GM18502 (cell line): ENCODE measurements at regions not wholly inside any gene's neighbourhood (a gene's known extent, or its start where the extent isn't known, plus 50 kb on each side); places are given as distances from the start of the nearest gene placed in this dataset.

Experiments used
- ATAC-seq: cut with Tn5 transposase; IDR thresholded peaks from one replicate; pipeline ENCODE4 v1.9.1; 2021; ENCODE audit warnings: mild to moderate bottlenecking; ENCODE audit not compliant: unreplicated experiment, poor library complexity

DNA sequence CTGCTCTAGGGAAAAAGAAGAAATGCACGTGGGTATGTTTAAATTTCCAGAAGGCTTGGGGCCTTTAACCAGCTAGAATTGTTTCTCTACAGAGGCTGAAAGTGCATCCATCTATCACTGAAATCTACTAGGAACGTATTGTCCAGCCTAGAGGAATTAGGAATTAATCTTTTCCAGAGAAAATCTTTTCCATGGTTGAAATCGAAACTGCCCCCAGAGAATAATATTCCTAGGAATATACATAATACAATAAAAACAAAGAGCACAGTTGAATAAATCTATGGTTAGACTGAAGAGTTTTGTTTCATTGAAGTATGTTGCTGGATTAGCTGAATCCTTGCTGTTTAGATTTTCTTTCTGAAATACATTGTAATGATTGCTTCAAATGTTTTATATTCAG lies 378.5 kb downstream of the PLK2 start:
- no peak for ATAC-seq

DNA sequence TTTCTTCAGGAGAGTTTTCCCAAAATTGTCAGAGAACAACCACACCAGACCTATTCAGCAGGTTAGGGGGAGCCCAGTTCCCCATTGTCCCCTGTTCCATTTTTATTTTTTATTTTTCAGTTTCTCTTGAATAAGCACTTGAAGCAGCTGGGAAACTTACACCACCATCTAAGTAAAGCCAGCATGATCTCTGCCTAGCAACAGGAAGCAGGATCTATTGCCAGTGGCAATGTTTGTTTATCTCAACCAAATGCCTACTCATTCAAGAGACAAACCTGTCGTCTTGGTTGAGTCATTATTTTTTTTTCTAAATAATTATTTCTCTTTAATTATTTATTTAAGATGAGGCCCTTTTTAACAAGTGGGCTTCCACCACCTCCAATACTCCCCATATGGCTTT lies 379.3 kb downstream of the PLK2 start:
- ATAC-seq = no peak

DNA sequence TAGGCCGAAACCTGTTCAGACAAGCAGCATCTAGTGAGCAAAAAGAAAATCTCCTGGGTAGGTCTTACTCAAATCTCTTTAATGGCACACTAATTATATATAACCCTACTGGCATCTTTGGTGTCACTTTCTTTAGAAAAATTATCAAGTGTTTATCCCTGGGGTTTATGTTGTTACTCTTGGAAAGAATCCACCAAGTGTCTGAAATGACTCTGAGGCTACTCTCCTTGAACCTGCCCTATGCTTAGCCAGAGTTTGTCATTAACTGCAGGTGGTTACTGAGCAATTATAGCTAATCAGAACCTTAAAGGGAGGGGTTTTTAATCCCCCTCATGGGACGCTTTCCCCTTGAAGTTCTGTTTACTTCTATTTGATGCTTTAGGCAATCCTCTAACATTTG lies 381.9 kb downstream of the PLK2 start:
- no peak for ATAC-seq

DNA sequence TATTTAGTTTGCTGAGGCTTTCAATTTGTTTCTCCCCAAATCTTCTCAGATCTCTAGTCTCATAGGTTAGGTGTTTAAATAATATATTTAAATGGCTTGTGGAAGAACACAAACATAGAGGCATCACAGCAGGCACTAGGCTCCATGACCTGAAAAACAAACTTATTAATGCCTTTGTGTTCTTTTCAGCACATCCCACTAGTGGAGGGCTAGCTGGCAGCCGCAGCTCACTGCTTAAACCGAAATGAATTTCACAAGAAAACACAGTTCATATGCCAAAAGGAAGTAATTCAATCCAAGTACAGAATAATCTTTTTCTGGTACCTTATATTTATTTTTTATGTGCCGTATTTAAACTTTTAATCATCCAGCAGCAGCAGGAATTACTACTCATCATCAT lies 382.5 kb downstream of the PLK2 start:
- ATAC-seq = no peak

DNA sequence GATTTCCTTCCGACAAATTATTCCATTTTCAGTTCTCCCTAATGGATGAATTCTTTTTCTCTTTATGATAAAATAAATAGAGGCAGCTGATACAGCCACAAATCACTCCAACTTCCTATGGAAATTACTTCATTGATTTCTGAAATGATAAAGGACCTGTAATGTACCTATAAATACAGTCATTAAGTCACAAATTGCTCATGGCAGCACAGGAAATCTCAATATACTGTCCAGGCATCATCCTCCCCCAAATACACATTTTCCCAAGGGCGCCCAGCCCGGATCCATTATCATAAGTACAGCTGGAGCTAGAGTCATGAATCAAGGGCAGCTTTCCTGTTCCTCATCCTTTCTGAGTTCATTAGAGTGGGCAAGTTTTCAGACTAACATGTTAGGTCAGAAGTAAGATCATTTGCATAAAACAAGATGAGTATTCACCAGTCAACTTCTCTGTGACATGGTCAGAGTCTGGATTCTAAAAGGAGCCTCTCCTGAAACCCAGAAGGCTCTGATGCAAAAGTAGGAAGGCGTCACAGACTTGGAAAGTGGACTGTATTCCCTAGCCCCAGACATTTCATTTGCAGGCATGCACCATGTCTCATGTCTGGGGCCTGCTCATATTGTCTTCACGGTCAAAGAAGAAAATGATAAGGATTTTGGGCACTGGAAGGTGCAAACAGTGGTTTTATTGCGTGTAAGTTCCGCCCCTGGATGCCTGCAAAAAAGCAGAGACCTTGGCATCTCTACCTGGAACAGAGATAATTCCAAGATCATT lies 383.2 kb downstream of the PLK2 start:
- ATAC-seq = no peak

DNA sequence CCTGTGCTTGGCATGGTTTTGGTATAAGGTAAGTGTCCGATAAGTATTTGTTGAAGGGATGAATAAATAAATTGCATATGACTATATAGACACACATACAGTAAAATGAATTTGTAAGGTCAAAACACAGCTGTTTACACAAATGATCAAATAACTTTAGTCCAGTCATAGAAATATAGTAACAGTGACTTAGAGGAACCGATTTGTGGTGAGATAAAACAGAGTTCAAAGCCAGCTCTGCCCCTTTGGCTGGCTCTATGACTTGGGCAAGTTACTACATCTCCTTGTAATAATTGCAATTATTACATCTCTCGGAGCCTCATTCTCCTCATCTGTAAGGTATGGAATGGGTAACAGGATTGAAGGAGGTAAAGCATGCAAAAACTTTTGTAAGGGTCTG lies 384.0 kb downstream of the PLK2 start:
- no peak for ATAC-seq

DNA sequence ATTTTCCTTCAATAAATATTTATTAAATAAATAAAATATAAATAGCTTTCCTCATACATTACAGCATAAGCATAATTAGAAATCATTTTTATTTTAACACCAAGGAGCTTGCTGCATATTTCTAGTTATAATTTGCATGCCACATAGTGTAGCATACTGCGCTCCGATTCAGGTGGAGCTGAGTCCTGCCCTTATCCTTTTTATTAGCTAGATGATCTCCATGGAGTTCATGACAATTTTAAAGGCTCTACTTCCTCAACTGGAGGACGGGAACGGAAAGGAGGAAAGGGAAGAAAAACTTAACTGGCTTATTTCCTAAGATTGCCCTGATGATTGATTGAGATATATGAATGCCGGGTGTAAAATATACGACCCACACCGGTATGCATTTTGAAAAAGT lies 385.2 kb downstream of the PLK2 start:
- ATAC-seq = no peak

DNA sequence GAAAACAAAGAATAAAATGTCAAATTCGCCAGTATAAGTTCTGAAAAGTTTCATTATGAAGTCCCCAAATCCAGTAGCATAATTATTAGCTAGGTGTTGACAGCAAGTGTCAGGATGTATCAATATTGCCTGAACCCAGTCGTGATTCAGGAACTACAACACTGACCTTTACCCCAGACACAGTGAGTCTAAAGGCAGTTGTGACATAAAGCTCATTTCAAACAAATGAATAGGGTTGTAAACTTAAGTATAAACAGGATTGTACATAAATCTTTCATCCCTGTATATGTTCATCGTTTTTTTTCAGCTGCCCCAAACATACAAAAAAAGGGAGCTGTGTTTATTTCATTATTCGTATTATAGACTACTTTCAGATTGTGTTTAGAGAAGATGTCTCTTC lies 385.7 kb downstream of the PLK2 start:
- no peak for ATAC-seq

DNA sequence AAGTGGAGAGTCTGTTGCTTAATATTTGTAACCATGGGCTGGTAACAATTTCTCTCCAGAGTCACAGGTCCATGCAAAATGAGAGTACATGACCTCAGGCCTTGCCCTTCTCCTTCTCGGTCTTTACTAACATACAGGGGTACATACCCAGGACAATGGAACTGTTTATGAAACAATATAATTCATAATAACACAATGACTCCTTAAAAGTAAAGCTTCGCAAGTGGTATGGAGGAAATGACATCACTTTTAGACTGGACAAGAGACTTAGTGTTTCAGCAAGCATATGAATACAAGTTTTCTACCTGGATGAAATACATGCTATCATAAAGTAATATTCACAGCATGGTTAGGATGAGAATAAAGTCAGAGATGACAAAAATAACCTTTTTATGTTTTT lies 386.6 kb downstream of the PLK2 start:
- no peak for ATAC-seq

DNA sequence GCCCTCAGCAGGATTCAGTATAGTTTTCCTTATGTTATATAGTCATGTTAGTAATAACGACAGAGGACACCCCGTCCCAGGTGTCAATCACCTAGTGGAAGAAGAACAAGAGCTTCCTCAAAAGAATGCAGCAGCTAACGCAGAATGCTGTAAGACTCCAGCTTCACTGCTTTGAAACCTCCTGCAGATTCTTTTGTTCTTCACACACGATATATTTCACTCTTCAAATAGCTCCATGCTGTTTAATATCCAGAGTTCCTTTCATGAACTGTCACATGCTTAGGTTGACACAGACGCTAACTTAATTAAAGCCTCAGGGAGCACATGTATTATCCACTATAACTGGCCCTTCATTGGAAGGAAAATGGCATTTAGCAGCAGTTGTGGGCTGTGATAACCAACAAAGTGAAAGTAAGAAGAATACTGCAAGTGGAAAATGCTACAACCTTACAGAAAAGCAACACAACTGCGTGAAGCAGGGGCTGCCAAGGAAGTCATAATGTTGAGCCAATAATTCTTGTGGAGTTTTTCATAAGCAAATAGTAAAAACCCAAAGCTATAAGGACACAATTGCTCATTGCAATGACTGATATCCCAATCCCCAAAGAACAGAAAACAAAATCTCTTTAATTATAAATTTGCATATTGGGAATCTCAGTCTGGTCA lies 387.5 kb downstream of the PLK2 start:
- ATAC-seq = no peak

DNA sequence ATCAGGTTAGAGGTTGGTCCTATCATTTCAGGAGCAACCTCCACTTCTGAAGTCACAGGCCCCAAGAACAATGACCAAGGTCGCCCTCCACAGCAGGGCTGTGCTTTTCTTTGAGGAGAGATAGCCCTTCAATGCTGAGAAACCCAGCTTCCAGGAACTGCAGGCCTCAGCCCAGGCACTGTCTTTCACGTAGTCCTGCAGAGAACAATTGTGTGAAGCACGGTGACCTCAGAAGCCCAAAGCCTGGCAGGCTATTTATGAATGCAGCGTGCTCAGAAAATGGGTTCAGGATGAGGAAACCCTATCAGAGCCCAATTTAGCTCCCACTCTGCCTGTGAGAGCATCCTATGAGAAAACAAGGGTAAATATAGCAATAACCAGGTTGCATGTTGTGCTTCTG lies 388.3 kb downstream of the PLK2 start:
- ATAC-seq = no peak

DNA sequence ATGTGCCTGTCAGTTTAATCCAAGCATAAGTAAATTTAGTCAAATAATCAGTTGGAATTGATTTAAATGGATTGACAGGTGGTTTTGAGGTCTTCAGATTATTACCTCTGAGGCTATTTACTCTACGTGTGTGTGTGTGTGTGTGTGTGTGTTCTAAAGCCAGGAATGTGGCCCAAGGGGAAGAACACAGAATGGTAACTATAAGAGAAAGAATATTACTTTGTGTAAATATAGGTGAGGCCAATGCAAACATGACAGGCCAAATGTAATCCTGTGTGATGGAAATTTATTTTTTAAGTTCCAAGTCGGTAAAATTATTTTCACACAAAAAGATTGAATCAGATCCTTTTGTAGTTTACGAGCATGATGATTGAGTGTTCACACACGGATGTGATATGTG lies 390.0 kb downstream of the PLK2 start:
- ATAC-seq = no peak

DNA sequence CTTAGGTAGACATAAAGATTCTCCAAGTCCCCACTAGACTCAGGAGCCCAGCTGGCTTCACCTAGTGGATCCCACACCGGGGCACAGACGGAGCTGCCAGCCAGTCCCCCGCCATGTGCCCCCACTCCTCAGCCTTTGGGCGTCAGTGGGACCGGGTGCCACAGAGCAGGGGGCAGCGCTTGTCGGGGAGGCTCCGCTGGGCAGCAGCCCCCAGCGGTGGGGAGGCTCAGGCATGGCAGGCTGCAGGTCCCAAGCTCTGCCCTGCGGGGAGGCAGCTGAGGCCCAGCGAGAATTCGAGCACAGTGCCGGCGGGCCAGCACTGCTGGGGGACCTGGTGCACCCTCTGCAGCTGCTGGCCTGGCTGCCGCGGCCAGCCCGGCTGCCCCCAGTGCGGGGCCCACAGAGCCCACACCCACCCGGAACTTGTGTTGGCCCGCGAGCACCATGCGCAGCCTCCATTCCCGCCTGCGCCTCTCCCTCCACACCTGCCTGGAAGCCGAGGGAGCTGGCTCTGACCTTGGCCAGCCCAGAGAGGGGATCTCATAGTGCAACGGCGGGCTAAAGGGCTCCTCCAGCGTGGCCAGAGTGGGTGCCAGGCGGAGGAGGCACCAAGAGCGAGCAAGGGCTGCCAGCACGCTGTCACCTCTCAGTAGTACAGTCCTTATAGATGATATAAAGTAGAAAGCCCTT lies 390.7 kb downstream of the PLK2 start:
- no peak for ATAC-seq

DNA sequence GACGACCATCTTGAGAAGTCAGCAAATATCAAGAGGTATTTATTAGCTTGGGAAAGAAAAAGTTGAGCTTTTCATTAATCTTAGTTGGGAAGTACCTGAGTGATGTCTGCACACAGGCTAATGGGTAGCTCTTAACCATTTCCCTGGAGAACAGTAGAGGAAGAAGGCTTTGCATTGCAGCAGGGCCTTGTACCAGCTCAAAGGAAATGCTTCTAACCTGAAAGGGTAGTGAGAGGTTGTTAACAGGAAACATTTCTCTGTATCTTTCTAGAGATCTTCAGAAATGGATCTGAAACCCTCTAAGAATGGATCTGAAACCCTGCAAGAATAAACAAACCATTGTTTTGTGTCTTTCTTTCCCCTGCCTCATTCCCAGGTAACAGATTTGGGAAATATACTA lies 393.3 kb downstream of the PLK2 start:
- ATAC-seq = no peak

DNA sequence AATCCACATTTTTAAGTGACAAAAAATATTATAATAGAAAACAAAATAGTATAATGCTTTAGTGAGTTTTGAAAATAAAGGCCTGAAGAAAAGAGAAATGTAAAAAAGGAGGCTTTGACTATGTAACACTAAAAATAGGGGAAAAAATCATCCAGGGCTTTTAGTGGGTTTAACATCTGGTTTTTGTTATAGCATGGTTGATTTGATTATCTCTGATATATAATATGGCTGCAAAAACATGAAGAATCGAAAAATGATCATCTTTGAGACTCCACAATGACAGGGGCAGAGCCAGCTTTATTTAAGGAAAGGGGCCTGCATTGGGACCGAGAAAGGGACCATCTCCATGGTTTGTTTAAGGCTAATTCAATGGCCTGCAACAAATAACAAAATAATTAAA lies 393.8 kb downstream of the PLK2 start:
- ATAC-seq = no peak

DNA sequence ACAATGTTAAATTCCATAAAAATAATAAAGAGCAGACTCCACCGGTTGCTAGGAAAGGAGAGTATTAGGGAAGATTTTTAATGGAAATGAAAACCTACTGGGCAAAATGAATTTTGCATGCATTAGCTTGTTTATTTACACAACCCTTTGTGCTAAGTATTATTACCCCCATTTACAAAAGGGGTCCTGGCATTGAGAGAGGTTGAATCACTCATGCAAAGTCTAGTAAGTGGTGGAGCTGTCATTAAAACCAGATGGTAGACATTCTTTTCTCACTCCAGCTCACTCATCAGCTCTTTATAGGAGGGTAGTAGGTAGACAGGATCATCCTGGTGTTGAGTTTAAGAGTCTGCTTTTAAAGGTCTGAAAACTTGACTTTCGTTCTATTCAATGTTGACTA lies 395.1 kb downstream of the PLK2 start:
- ATAC-seq = no peak

DNA sequence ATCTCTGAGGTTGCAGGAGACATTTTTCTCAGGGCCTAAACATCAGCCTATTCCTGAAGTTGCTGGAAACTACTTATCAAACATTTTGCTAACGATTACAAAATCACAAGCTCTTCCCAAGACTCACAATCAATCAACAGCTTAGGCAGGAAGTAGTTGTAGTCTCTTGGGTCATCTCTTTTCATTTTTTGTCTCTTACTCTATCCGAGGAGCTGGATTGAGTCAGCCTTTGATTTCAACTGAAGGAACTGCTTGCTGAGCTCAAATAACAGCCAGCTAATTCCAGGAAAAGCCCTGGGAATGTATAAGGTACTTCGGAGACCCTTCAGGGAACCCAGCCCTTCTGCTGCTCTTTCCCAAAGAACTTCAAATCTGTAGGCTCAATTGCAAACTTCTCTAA lies 398.9 kb downstream of the PLK2 start:
- no peak for ATAC-seq

DNA sequence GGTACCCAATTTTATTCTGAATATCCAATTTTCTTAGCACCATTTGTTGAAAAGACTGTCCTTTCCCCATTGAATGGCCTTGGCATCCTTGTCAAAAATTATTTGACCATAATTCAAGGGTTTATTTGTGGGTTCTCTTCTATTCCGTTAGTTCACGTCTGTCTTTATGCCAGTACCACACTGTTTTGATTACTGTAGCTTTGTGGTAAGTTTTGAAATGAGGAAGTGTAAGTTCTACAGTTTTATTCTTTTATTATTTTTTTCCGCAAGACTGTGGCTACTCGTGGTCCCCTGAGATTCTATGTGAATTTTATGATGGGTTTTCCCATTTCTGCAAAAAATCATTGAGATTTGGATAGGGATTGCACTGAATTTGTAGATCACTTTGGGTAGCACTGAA lies 402.6 kb downstream of the PLK2 start:
- no peak for ATAC-seq

DNA sequence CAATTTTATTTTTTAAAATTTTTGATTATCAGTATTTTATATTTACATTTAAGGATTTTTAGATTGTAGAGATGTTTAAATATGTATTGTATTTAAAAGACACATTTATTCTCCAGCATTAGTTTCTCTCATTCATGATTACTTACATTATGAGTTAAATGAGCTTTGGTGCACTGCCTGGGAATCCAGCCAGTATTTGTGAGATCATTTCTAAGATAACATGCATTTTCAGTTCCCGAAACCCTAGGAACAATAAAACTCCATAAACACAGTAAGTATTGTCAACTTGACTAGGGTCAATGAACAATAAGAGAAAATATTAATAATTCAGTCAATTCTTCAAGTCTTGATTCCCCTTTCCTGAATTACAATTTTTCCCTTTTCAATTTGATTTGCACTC lies 403.3 kb downstream of the PLK2 start:
- ATAC-seq = no peak

DNA sequence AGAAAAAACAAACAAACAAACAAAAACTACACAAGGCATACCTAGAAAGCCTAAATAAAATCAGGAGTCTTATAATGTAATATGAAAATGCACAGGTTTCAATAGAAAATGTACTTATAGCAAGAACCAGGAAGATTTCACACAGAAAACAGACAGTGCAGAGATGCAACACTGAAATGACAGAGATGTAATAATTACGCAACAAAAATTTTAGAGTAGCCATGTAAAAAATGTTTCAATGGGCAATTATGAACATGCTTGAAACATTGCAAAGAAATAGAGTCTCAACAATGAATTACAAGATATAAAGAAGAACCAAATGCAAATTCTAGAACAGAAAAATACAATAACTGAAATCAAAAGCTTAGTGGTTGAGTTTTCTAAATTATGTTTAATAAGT lies 405.9 kb downstream of the PLK2 start:
- ATAC-seq = no peak

DNA sequence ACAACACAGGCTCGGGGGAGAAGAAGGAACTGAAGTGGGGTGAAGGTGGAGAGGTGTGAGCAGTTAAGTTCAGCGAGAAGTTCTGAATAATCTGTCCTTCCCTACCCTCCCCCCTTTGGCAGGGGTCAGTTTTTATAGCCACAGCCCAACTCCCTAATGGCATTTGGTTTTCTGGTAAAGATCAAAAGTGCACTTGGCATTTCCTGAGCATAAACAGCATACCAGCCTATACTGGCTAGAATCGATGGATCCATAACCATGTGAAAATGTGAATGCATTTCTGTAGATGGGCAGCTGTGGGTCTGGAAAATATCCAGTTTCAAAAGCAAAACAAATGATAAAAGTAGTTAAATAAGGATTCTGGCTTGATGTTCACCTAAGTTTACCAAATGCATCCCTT lies 410.9 kb downstream of the PLK2 start:
- no peak for ATAC-seq
